H9 (cell line): ENCODE measurements at regions not wholly inside any gene's neighbourhood (a gene's known extent, or its start where the extent isn't known, plus 50 kb on each side); places are given as distances from the start of the nearest gene placed in this dataset.
A peak's percentile ranks its signal among the peaks of the same experiment; 100 is the strongest.

ENCODE experiments used
- DNase-seq: peaks from one replicate; pipeline ENCODE4 v3.0.0-alpha.2; 2017
- H2AFZ ChIP-seq: one replicate; pipeline ENCODE4 v1.6.1; 2013; ENCODE audit warnings: mild to moderate bottlenecking, low read length, control low read depth, moderate library complexity
- H2AK5ac ChIP-seq: 2 replicates; pipeline ENCODE4 v1.6.1; 2013; ENCODE audit warnings: low read length, control low read depth, mixed read lengths; ENCODE audit not compliant: insufficient read length
- H2BK120ac ChIP-seq: one replicate; pipeline ENCODE4 v1.6.1; 2013; ENCODE audit warnings: low read depth, mild to moderate bottlenecking, low read length, control low read depth, inconsistent platforms; ENCODE audit not compliant: poor library complexity, severe bottlenecking
- H2BK12ac ChIP-seq: 2 replicates; pipeline ENCODE4 v1.6.1; 2013; ENCODE audit warnings: low read length, control low read depth, mixed read lengths, low read depth; ENCODE audit not compliant: insufficient read length
- H2BK15ac ChIP-seq: 2 replicates; pipeline ENCODE4 v1.6.1; 2013; ENCODE audit warnings: low read depth, low read length, control low read depth
- H2BK20ac ChIP-seq: one replicate; pipeline ENCODE4 v1.6.1; 2013; ENCODE audit warnings: low read depth, mild to moderate bottlenecking, low read length, control low read depth, inconsistent platforms; ENCODE audit not compliant: poor library complexity, severe bottlenecking
- H2BK5ac ChIP-seq: 2 replicates; pipeline ENCODE4 v1.6.1; 2013; ENCODE audit warnings: low read length, control low read depth, mixed read lengths; ENCODE audit not compliant: insufficient read length
- H3K14ac ChIP-seq: 2 replicates; pipeline ENCODE4 v1.6.1; 2013; ENCODE audit warnings: low read length, control low read depth; ENCODE audit not compliant: insufficient read depth
- H3K18ac ChIP-seq: 2 replicates; pipeline ENCODE4 v1.6.1; 2013; ENCODE audit warnings: low read depth, mild to moderate bottlenecking, mixed read lengths, low read length, control low read depth; ENCODE audit not compliant: insufficient read length
- H3K23ac ChIP-seq: 2 replicates; pipeline ENCODE4 v1.6.1; 2013; ENCODE audit warnings: low read length, control low read depth, mixed read lengths, low read depth; ENCODE audit not compliant: insufficient read length
- H3K23me2 ChIP-seq: 2 replicates; pipeline ENCODE4 v1.6.1; 2013; ENCODE audit warnings: low read depth, mild to moderate bottlenecking, mixed read lengths, low read length, control low read depth; ENCODE audit not compliant: insufficient read length, poor library complexity, severe bottlenecking
- H3K27ac ChIP-seq: 2 replicates; pipeline ENCODE4 v1.5.1; 2013; ENCODE audit warnings: low read length, control low read depth, mixed read lengths, low read depth; ENCODE audit not compliant: insufficient read length
- H3K27me3 ChIP-seq: 2 replicates; pipeline ENCODE4 v1.6.1; 2013; ENCODE audit warnings: low read length, control low read depth, inconsistent platforms; ENCODE audit not compliant: insufficient read depth
- H3K4ac ChIP-seq: 2 replicates; pipeline ENCODE4 v1.6.1; 2013; ENCODE audit warnings: low read depth, mild to moderate bottlenecking, control low read depth, inconsistent platforms, low read length, moderate library complexity
- H3K4me1 ChIP-seq: 2 replicates; pipeline ENCODE4 v1.6.1; 2013; ENCODE audit warnings: low read length, control low read depth, inconsistent platforms; ENCODE audit not compliant: insufficient read depth
- H3K4me2 ChIP-seq: 2 replicates; pipeline ENCODE4 v1.6.1; 2013; ENCODE audit warnings: low read length, control low read depth, mixed read lengths; ENCODE audit not compliant: insufficient read length, insufficient read depth
- H3K56ac ChIP-seq: 2 replicates; pipeline ENCODE4 v1.6.1; 2013; ENCODE audit warnings: low read depth, mild to moderate bottlenecking, mixed read lengths, low read length, control low read depth; ENCODE audit not compliant: insufficient read length
- H3K79me1 ChIP-seq: 2 replicates; pipeline ENCODE4 v1.6.1; 2013; ENCODE audit warnings: low read depth, mild to moderate bottlenecking, moderate library complexity, low read length, control low read depth, inconsistent platforms; ENCODE audit not compliant: insufficient read depth, poor library complexity, severe bottlenecking
- H3K79me2 ChIP-seq: 2 replicates; pipeline ENCODE4 v1.6.1; 2013; ENCODE audit warnings: low read length, control low read depth, inconsistent platforms; ENCODE audit not compliant: insufficient read depth
- H3K9ac ChIP-seq: 2 replicates; pipeline ENCODE4 v1.6.1; 2013; ENCODE audit warnings: low read length, control low read depth, mixed read lengths; ENCODE audit not compliant: insufficient read length; ENCODE audit errors: extremely low read depth
- H3K9me3 ChIP-seq: one replicate; pipeline ENCODE4 v1.6.1; 2013; ENCODE audit warnings: low read depth, low read length, inconsistent platforms; ENCODE audit not compliant: control insufficient read depth
- H3T11ph ChIP-seq: one replicate; pipeline ENCODE4 v1.6.1; 2013; ENCODE audit warnings: mild to moderate bottlenecking, low read length, control low read depth, inconsistent platforms
- H4K20me1 ChIP-seq: one replicate; pipeline ENCODE4 v1.6.1; 2013; ENCODE audit not compliant: control insufficient read depth, insufficient read length, insufficient read depth
- H4K5ac ChIP-seq: 2 replicates; pipeline ENCODE4 v1.6.1; 2013; ENCODE audit warnings: low read depth, mild to moderate bottlenecking, mixed read lengths, low read length, control low read depth; ENCODE audit not compliant: insufficient read length
- H4K8ac ChIP-seq: replicated peaks from 2 replicates; pipeline ENCODE4 v1.6.1; 2013; ENCODE audit warnings: low read length, control low read depth, mixed read lengths, low read depth; ENCODE audit not compliant: insufficient read length
- H4K91ac ChIP-seq: 2 replicates; pipeline ENCODE4 v1.6.1; 2013; ENCODE audit warnings: low read depth, mild to moderate bottlenecking, moderate library complexity, mixed read lengths, low read length, control low read depth; ENCODE audit not compliant: insufficient read length
- H3K27ac Mint-ChIP-seq, 3 experiments: 2 replicates in 2 of 3; 3 replicates in 1 of 3; pipeline ENCODE4 v1.8.0; 2020 to 2021; ENCODE audit warnings: mixed read lengths in 3 of 3, mild to moderate bottlenecking in 1 of 3, moderate library complexity in 1 of 3
- H3K27me3 Mint-ChIP-seq: 2 replicates; pipeline ENCODE4 v1.8.0; 2021; ENCODE audit warnings: low read depth, mild to moderate bottlenecking, moderate library complexity, mixed read lengths
- H3K36me3 Mint-ChIP-seq, 3 experiments: 2 replicates in 2 of 3; 3 replicates in 1 of 3; pipeline ENCODE4 v1.8.0; 2020 to 2021; ENCODE audit warnings: low read depth in 3 of 3, mixed read lengths in 3 of 3; ENCODE audit not compliant: insufficient read depth in 1 of 3
- H3K4me1 Mint-ChIP-seq, 2 experiments: 2 replicates each; pipeline ENCODE4 v1.8.0; 2020; ENCODE audit warnings: mixed read lengths in 2 of 2
- H3K4me3 Mint-ChIP-seq, 2 experiments: 2 replicates in 1 of 2; 3 replicates in 1 of 2; pipeline ENCODE4 v1.8.0; 2020 to 2021; ENCODE audit warnings: mild to moderate bottlenecking in 2 of 2, mixed read lengths in 2 of 2, moderate library complexity in 1 of 2
- H3K9me3 Mint-ChIP-seq, 2 experiments: 2 replicates in 1 of 2; 3 replicates in 1 of 2; pipeline ENCODE4 v1.8.0; 2020; ENCODE audit warnings: mild to moderate bottlenecking in 2 of 2, mixed read lengths in 2 of 2, moderate library complexity in 1 of 2
- CTCF ChIP-seq: fragments of 200-600 bp; sonication (generic); conservative IDR thresholded peaks from 3 replicates; pipeline ENCODE4 v1.8.0; 2021; ENCODE audit warnings: antibody characterized with exemption, mild to moderate bottlenecking
- WGBS: extraction: QIAGEN DNeasy Blood & Tissue Kit; methylation state at CpG from one replicate; pipeline ENCODE4 v1.1.7; 2013; ENCODE audit warnings: missing lambda C conversion rate, low lambda C conversion rate, mixed read lengths; ENCODE audit not compliant: insufficient read length; ENCODE audit errors: extremely low coverage; 5-methylcytosine and 5-hydroxymethylcytosine counted together

- no CpG with 5 or more reads among the region's 9 CpGs for WGBS
These were observed 338.4 kb upstream of the ADAMTS9 start for GRCh38 chr3:65026151-65026550.

More at GRCh38 chr3:65026151-65026550, 338.4 kb upstream of the ADAMTS9 start:
- no peak overlapping the region for H3K23ac ChIP-seq
- no peaks in the 10 kb centered on the region for H3K23me2 ChIP-seq
- H3K79me1 ChIP-seq: no peaks in the 10 kb centered on the region
- no peaks in the 10 kb centered on the region for H3K27me3 ChIP-seq
- H2BK12ac ChIP-seq: no peak overlapping the region
- H3K14ac ChIP-seq: no peak overlapping the region
- H4K5ac ChIP-seq: no peak overlapping the region
- no peak overlapping the region for H3K18ac ChIP-seq
- H3K4me1 ChIP-seq: no peaks in the 10 kb centered on the region
- H2BK120ac ChIP-seq: no peak overlapping the region
- H3K27ac ChIP-seq: no peak overlapping the region
- no peaks in the 10 kb centered on the region for H3K79me2 ChIP-seq
- H3K56ac ChIP-seq: no peak overlapping the region
- H3T11ph ChIP-seq: no peak overlapping the region
- H3K9me3 ChIP-seq: no peaks in the 10 kb centered on the region
- no peak overlapping the region for H3K4ac ChIP-seq
- no peak overlapping the region for H4K91ac ChIP-seq
- Mint-ChIP-seq H3K4me3 (no peak overlapping the region), H3K27ac (no peak overlapping the region), H3K27me3 (no peaks in the 10 kb centered on the region), H3K4me1 (peaks cover 30 to 34% of the 10 kb centered on the region in 2 experiments), H3K9me3 (peaks cover 0 to 2% of the 10 kb centered on the region in 2 experiments; a peak in 2 of 5 replicates), H3K36me3 (no peaks in the 10 kb centered on the region; a peak in 1 of 7 replicates)
- no peaks in the 10 kb centered on the region for H4K20me1 ChIP-seq
- H2AFZ ChIP-seq: no peak overlapping the region
- H3K4me2 ChIP-seq: no peak overlapping the region
- H2BK15ac ChIP-seq: no peak overlapping the region
- no peak overlapping the region for H2BK5ac ChIP-seq
- TF ChIP-seq CTCF: peak; percentile 37; the same call in 2 of the 3 replicates
- H2AK5ac ChIP-seq: no peak overlapping the region
- H2BK20ac ChIP-seq: no peak overlapping the region
- DNase-seq: no peak
- H3K9ac ChIP-seq: no peak overlapping the region
- no peak overlapping the region for H4K8ac ChIP-seq
